A204.1 (cell line): ENCODE measurements at regions not wholly inside any gene's neighbourhood (a gene's known extent, or its start where the extent isn't known, plus 50 kb on each side); places are given as distances from the start of the nearest gene placed in this dataset.

Experiments
- FAIRE-seq: peaks from 2 replicates; lab custom pipeline; 2012; peaks lifted over from hg19 to GRCh38; lab: Jason Lieb, UNC

GRCh38 chr2:136557203-136557602 is 208.1 kb upstream of the THSD7B start:
- no peak for FAIRE-seq

GRCh38 chr2:136550181-136550580 is 215.2 kb upstream of the THSD7B start:
- FAIRE-seq = no peak

- no peak for FAIRE-seq
Observed at GRCh38 chr2:136539355-136539754, 226.0 kb upstream of the THSD7B start.

GRCh38 chr2:136538489-136538888 is 226.9 kb upstream of the THSD7B start:
- no peak for FAIRE-seq

- no peak for FAIRE-seq
Observed at GRCh38 chr2:136534811-136535210, 230.5 kb upstream of the THSD7B start.

- no peak for FAIRE-seq
Observed at GRCh38 chr2:136532171-136532570, 233.2 kb upstream of the THSD7B start.

GRCh38 chr2:136531731-136532130 is 233.6 kb upstream of the THSD7B start:
- no peak for FAIRE-seq

GRCh38 chr2:136530146-136530545 is 235.2 kb upstream of the THSD7B start:
- no peak for FAIRE-seq

GRCh38 chr2:136527560-136527959 is 237.8 kb upstream of the THSD7B start:
- no peak for FAIRE-seq

- FAIRE-seq = no peak
Observed at GRCh38 chr2:136522724-136523123, 242.6 kb upstream of the THSD7B start.

- no peak for FAIRE-seq
Observed at GRCh38 chr2:136517716-136518115, 247.6 kb upstream of the THSD7B start.

GRCh38 chr2:136510244-136510643 is 255.1 kb upstream of the THSD7B start:
- no peak for FAIRE-seq

- no peak for FAIRE-seq
Observed at GRCh38 chr2:136505462-136505861, 259.9 kb upstream of the THSD7B start.

- FAIRE-seq = no peak
Observed at GRCh38 chr2:136502660-136503059, 262.7 kb upstream of the THSD7B start.

GRCh38 chr2:136497709-136498108 is 267.6 kb upstream of the THSD7B start:
- FAIRE-seq = no peak

- no peak for FAIRE-seq
Observed at GRCh38 chr2:136496966-136497365, 268.4 kb upstream of the THSD7B start.

- no peak for FAIRE-seq
Observed at GRCh38 chr2:136495636-136496035, 269.7 kb upstream of the THSD7B start.

- FAIRE-seq = no peak
Observed at GRCh38 chr2:136492901-136493300, 272.4 kb upstream of the THSD7B start.

- no peak for FAIRE-seq
Observed at GRCh38 chr2:136490100-136490499, 275.2 kb upstream of the THSD7B start.

GRCh38 chr2:136487421-136487820 is 277.9 kb upstream of the THSD7B start:
- FAIRE-seq = no peak

GRCh38 chr2:136486115-136486514 is 279.2 kb upstream of the THSD7B start:
- FAIRE-seq = no peak

GRCh38 chr2:136482966-136483365 is 282.4 kb upstream of the THSD7B start:
- no peak for FAIRE-seq

GRCh38 chr2:136482006-136482405 is 283.3 kb upstream of the THSD7B start:
- no peak for FAIRE-seq

- FAIRE-seq = no peak
Observed at GRCh38 chr2:136479696-136480095, 285.6 kb upstream of the THSD7B start.

GRCh38 chr2:136468799-136469369 is 296.5 kb upstream of the THSD7B start:
- no peak for FAIRE-seq
